ENCODE measurements at regions not wholly inside any gene's neighbourhood (a gene's known extent, or its start where the extent isn't known, plus 50 kb on each side); places are given as distances from the start of the nearest gene placed in this dataset.

DNA sequence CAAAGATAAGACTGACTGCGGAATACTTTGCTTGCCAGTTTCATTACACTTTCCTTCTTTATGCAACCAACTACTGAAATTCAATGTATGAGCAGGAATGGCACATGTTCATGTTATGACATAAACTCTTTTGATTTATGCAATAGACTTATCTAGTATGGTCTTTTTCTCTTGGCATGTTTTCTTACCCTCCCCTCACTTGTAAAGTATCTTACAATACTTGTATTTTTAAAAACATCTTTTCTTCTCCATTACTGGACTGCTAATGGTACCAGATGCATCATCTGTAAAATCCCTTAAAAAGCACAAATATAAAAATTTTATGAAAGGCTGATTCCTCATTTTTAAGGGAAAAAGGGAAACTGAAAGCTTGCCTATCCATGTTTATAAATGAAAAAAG is 373.8 kb downstream of the ZEB2 start:
- no peak overlapping the region for H3K4me3 ChIP-seq (ENCODE audit: low read length)
- TF ChIP-seq, protein P1, sequence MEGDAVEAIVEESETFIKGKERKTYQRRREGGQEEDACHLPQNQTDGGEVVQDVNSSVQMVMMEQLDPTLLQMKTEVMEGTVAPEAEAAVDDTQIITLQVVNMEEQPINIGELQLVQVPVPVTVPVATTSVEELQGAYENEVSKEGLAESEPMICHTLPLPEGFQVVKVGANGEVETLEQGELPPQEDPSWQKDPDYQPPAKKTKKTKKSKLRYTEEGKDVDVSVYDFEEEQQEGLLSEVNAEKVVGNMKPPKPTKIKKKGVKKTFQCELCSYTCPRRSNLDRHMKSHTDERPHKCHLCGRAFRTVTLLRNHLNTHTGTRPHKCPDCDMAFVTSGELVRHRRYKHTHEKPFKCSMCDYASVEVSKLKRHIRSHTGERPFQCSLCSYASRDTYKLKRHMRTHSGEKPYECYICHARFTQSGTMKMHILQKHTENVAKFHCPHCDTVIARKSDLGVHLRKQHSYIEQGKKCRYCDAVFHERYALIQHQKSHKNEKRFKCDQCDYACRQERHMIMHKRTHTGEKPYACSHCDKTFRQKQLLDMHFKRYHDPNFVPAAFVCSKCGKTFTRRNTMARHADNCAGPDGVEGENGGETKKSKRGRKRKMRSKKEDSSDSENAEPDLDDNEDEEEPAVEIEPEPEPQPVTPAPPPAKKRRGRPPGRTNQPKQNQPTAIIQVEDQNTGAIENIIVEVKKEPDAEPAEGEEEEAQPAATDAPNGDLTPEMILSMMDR (IDR thresholded peaks at IDR 0.05; ENCODE audit: insufficient read depth, low read depth, low read length, missing control alignments): no peak
- no peak for DNase-seq (ENCODE audit: low read depth)

DNA sequence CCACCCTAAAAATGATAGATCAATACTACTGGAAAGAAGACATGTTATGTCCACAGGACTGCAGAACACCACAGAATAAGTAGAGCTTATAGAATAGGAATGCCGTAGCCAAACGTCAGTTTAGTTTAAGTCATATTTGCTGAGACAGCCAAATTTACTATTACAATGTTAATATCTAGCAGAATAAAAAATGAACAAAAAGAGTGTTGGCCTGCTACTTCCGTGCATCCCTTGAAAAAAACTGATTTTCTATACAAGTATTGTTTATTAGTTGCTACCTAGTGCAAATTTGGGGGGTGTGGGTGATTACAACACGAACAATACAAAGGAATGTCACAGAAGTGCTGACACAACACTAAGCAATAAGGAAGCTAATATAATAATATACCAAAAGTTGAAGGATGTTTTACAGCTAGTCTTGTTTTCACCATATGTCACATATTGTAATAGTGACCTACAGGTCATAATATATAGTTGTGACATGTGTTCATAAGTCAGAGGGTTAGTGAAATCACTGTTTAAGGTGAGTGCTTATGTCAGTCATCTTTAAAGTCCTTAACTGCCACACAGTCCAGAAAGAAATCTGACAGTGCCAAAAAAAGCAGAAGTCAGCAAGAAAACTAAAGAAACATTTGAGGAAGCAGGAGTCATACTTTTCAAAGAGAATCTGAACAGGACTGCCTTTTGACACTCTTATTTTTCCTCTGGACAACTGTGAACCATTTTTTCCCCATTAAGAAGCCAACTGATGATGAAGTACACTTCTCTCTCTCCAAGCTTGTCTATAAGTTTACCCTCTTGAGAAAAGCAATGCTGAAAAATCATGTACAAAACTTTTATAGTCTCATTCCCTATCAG is 376.4 kb downstream of the ZEB2 start:
- no peak overlapping the region for H3K4me3 ChIP-seq (ENCODE audit: low read length)
- TF ChIP-seq, protein P1 (IDR thresholded peaks at IDR 0.05; ENCODE audit: insufficient read depth, low read depth, low read length, missing control alignments): no peak
- DNase-seq (ENCODE audit: low read depth): no peak

DNA sequence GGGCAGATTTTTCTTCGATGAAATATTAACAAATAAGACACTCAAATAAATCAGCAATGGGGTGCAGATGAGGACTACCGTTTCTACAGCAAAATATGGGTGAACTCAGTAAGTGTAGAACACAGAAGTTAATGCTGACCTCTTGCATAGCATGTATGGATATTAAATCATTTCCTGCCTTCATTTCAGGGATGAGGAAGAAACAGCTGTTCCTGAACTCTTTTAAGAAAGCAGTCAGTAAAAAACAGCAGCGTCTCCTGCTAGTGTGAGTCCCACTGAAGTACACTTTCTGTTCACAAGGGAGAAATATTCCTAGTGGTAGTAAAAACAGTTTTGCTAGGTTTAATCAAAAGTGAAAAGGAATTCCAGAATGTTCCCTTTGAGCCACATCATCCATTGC is 379.0 kb downstream of the ZEB2 start:
- TF ChIP-seq, protein P1 (IDR thresholded peaks at IDR 0.05; ENCODE audit: insufficient read depth, low read depth, low read length, missing control alignments): no peak
- DNase-seq (ENCODE audit: low read depth): no peak
- H3K4me3 ChIP-seq (ENCODE audit: low read length): no peak overlapping the region

DNA sequence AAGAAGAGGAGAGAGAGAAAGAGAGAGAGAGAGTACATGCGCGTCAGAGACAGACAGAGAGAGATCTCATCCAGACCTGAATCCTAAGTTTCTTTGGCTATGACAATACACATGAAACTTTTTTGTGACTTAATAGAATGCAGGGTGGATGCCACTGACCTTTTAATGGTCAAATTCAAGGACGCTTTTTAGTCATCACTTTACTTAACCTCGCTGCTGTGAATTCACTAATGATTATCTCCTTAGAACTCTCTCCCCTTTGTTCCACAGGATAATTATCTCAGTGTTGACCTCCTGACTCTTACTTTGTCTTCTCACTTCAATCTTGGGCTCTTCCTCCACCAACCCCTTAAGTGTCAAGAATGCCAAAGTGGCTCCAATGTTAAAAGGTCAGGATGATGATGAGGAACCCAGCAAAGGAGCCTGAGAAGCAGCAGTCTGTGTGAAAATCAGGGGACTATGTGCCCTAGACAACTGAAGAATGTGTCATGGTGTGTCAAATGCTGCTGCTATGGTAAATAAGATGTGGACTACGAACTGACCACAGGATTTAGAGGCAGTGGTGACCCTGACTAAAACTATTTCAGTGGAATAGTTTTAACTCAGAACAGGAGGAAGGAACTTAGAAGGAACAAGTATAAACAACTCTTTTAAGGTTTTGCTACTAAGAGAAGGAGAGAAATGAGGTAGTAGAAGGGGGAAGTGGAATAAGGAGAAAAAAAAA is 382.1 kb downstream of the ZEB2 start:
- TF ChIP-seq, protein P1 (IDR thresholded peaks at IDR 0.05; ENCODE audit: insufficient read depth, low read depth, low read length, missing control alignments): no peak
- DNase-seq (ENCODE audit: low read depth): no peak
- no peak overlapping the region for H3K4me3 ChIP-seq (ENCODE audit: low read length)

DNA sequence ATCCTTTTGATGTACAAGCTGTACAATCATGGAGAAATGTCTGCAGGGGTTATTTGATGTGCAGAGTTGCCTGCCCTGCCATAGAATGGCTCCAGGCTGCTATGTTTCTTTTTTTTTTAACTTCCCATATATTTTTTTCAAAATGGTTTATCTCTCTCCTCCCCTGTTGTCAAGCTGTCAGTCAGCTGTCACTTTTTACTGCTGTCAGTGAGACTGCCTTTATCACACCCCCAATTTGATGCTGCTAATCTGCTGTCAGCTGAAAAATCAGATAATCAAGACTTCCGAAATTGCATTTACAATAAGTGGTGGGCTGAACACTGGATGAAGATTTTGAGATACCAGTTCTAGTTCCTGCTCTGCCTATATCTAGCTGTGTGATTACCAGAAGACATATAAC is 382.6 kb downstream of the ZEB2 start:
- no peak overlapping the region for H3K4me3 ChIP-seq (ENCODE audit: low read length)
- DNase-seq (ENCODE audit: low read depth): no peak
- TF ChIP-seq, protein P1 (IDR thresholded peaks at IDR 0.05; ENCODE audit: insufficient read depth, low read depth, low read length, missing control alignments): no peak

DNA sequence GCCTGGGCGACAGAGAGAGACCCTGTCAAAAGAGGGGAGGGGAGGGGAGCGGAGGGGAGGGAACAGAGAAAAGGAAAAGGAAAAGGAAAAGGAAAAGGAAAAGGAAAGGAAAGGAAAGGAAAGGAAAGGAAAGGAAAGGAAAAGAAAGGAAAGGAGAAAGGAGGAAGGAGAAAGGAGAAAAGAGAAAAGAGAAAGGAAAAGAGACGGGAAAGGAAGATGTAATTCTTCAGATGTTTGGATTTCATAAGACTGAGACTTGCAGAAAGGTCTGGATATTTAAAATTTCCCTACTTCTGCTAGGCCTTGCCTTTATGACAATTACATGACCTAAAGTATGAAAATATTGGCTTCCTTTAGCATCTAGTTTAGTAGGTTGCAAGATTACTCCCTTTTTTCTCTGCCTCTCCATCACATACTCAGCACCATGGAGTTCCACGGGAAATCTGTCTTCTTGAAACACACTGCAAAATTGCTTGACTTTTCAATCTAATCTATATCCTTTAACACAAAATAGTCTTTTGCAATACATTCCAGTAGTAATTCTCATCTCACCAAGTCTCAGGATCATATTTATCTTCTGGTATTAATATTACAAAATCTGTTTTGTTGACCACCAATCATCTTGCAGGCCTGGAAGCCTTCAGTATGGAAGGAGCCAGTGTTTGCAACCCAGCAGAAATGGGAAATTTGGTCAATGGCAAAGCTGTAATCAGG is 383.5 kb downstream of the ZEB2 start:
- TF ChIP-seq, protein P1 (IDR thresholded peaks at IDR 0.05; ENCODE audit: insufficient read depth, low read depth, low read length, missing control alignments): no peak
- DNase-seq (ENCODE audit: low read depth): no peak
- H3K4me3 ChIP-seq (ENCODE audit: low read length): no peak overlapping the region

All from epithelial cell of esophagus (primary cell).